SK-N-SH (cell line): ENCODE measurements at regions not wholly inside any gene's neighbourhood (a gene's known extent, or its start where the extent isn't known, plus 50 kb on each side); places are given as distances from the start of the nearest gene placed in this dataset.
"Not testable (repeated sequence)": the region's sequence is repeated elsewhere in the genome, so short reads cannot be mapped to it uniquely, and the experiment has no call there.

ENCODE experiments used
- CTCF ChIA-PET: fragments of 300-600, 350-600 bp; formaldehyde crosslinking; extraction: SDS; loops from one replicate; lab custom pipeline; 2021; lab: Yijun Ruan, JAX
- POLR2A ChIA-PET: fragments of 350-600 bp; sonication (Branson Sonifier 250); formaldehyde crosslinking; extraction: SDS; loops from one replicate; lab custom pipeline; 2020; ENCODE audit warnings: antibody characterized with exemption, inconsistent platforms; lab: Yijun Ruan, JAX
- DNase-seq: peaks from one replicate; pipeline ENCODE4 v3.0.0; 2012
- H2AFZ ChIP-seq: fragments of 200-600 bp; sonication (generic); 2 replicates; pipeline ENCODE4 v1.8.1; 2016; ENCODE audit warnings: antibody characterized with exemption, mild to moderate bottlenecking, low read depth
- H3F3A ChIP-seq: fragments of 200-600 bp; sonication (generic); replicated peaks from 2 replicates; pipeline ENCODE3; 2016; ENCODE audit warnings: antibody characterized with exemption, mild to moderate bottlenecking; ENCODE audit not compliant: insufficient read depth
- H3K27ac ChIP-seq, 2 experiments: fragments of 200-500 bp in 1 of 2; fragments of 200-600 bp in 1 of 2; sonication (Bioruptor generic) in 1 of 2; sonication (generic), shearing (Covaris generic) in 1 of 2; 2 replicates each; pipeline versions ENCODE4 v1.5.1 to v1.6.1; 2014 to 2016; ENCODE audit warnings: low read depth in 2 of 2, inconsistent platforms in 1 of 2, low read length in 1 of 2, mild to moderate bottlenecking in 1 of 2, mixed read lengths in 1 of 2
- H3K27me3 ChIP-seq: fragments of 200-600 bp; sonication (generic), shearing (Covaris generic); 2 replicates; pipeline ENCODE4 v1.6.1; 2016; ENCODE audit warnings: mixed run types; ENCODE audit not compliant: insufficient read depth
- H3K36me3 ChIP-seq, 2 experiments: fragments of 200-500 bp in 1 of 2; fragments of 200-600 bp in 1 of 2; sonication (Bioruptor generic) in 1 of 2; sonication (generic) in 1 of 2; replicated peaks in 1 of 2; 2 replicates each; pipeline versions ENCODE3 to v1.5.1; 2014 to 2016; ENCODE audit warnings: low read length in 1 of 2, mild to moderate bottlenecking in 1 of 2; ENCODE audit not compliant: insufficient read depth in 2 of 2, control insufficient read depth in 1 of 2
- H3K4me1 ChIP-seq, 2 experiments: fragments of 200-500 bp in 1 of 2; fragments of 200-600 bp in 1 of 2; sonication (Bioruptor generic) in 1 of 2; sonication (generic), shearing (Covaris generic) in 1 of 2; 2 replicates each; pipeline versions ENCODE4 v1.5.1 to v1.6.1; 2014 to 2016; ENCODE audit warnings: low read depth in 1 of 2, low read length in 1 of 2, mixed run types in 1 of 2; ENCODE audit not compliant: insufficient read depth in 2 of 2, control insufficient read depth in 1 of 2
- H3K4me2 ChIP-seq: fragments of 200-600 bp; sonication (generic), shearing (Covaris generic); 2 replicates; pipeline ENCODE4 v1.6.1; 2017; ENCODE audit warnings: mixed run types
- H3K4me3 ChIP-seq, 2 experiments: fragments of 200-500 bp in 1 of 2; fragments of 200-600 bp in 1 of 2; sonication (Bioruptor generic) in 1 of 2; sonication (generic), shearing (Covaris generic) in 1 of 2; 2 replicates each; pipeline versions ENCODE4 v1.5.1 to v1.8.1; 2014 to 2016; ENCODE audit warnings: low read depth in 2 of 2, inconsistent platforms in 1 of 2, low read length in 1 of 2, mild to moderate bottlenecking in 1 of 2, mixed read lengths in 1 of 2, moderate library complexity in 1 of 2
- H3K79me2 ChIP-seq: fragments of 200-600 bp; sonication (generic); 2 replicates; pipeline ENCODE4 v1.8.1; 2017; ENCODE audit warnings: mild to moderate bottlenecking; ENCODE audit not compliant: insufficient read depth
- H3K9ac ChIP-seq: fragments of 200-600 bp; sonication (generic); 2 replicates; pipeline ENCODE4 v1.6.1; 2017; ENCODE audit warnings: mixed run types
- H3K9me2 ChIP-seq: fragments of 200-600 bp; sonication (generic); 2 replicates; pipeline ENCODE4 v1.6.1; 2017; ENCODE audit warnings: mixed run types
- H3K9me3 ChIP-seq: fragments of 200-600 bp; sonication (generic); 2 replicates; pipeline ENCODE4 v1.6.1; 2017; ENCODE audit warnings: mixed run types, mild to moderate bottlenecking, moderate library complexity
- H4K20me1 ChIP-seq: fragments of 200-600 bp; sonication (generic); 2 replicates; pipeline ENCODE4 v1.6.1; 2017; ENCODE audit warnings: mild to moderate bottlenecking, mixed run types; ENCODE audit not compliant: insufficient read depth
- RAD21 ChIP-seq: IDR thresholded peaks from 2 replicates; pipeline ENCODE4 v1.6.1; 2012; ENCODE audit warnings: mild to moderate bottlenecking, low read length
- WGBS: methylation state at CpG from one replicate; pipeline ENCODE4 v1.1.6; 2017; ENCODE audit warnings: low lambda C conversion rate; 5-methylcytosine and 5-hydroxymethylcytosine counted together
- TF ChIP-seq, protein P1 (sequence below): fragments of 200-600 bp; sonication (generic); IDR thresholded peaks from 2 replicates; pipeline ENCODE4 v1.6.1; 2017; ENCODE audit warnings: antibody characterized with exemption, mild to moderate bottlenecking, moderate library complexity

- WGBS, result 0% methylated on average over 4 of the region's 4 CpGs
- H3K4me3 ChIP-seq, H3K27ac ChIP-seq, POLR2A ChIA-PET, H2AFZ ChIP-seq, H3K36me3 ChIP-seq, H3K79me2 ChIP-seq, H3K27me3 ChIP-seq, H3K9me2 ChIP-seq, DNase-seq, CTCF ChIA-PET, H3K9me3 ChIP-seq, H3F3A ChIP-seq, H3K9ac ChIP-seq, H4K20me1 ChIP-seq, H3K4me1 ChIP-seq, H3K4me2 ChIP-seq: not testable (repeated sequence)
- TF ChIP-seq, protein P1, sequence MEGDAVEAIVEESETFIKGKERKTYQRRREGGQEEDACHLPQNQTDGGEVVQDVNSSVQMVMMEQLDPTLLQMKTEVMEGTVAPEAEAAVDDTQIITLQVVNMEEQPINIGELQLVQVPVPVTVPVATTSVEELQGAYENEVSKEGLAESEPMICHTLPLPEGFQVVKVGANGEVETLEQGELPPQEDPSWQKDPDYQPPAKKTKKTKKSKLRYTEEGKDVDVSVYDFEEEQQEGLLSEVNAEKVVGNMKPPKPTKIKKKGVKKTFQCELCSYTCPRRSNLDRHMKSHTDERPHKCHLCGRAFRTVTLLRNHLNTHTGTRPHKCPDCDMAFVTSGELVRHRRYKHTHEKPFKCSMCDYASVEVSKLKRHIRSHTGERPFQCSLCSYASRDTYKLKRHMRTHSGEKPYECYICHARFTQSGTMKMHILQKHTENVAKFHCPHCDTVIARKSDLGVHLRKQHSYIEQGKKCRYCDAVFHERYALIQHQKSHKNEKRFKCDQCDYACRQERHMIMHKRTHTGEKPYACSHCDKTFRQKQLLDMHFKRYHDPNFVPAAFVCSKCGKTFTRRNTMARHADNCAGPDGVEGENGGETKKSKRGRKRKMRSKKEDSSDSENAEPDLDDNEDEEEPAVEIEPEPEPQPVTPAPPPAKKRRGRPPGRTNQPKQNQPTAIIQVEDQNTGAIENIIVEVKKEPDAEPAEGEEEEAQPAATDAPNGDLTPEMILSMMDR, result peak; percentile 53
- 0 out of 2 replicates have a peak, but pooled peaks have one; percentile 5 for TF ChIP-seq RAD21
These were observed 280.1 kb downstream of the ANKRD30B start for GRCh38 chr18:15028037-15028436.

- 2% methylated on average over 5 of the region's 12 CpGs for WGBS
- H3K4me1 ChIP-seq, result not testable (repeated sequence)
These were observed 312.4 kb downstream of the ANKRD30B start for GRCh38 chr18:15060279-15060880.

DNA sequence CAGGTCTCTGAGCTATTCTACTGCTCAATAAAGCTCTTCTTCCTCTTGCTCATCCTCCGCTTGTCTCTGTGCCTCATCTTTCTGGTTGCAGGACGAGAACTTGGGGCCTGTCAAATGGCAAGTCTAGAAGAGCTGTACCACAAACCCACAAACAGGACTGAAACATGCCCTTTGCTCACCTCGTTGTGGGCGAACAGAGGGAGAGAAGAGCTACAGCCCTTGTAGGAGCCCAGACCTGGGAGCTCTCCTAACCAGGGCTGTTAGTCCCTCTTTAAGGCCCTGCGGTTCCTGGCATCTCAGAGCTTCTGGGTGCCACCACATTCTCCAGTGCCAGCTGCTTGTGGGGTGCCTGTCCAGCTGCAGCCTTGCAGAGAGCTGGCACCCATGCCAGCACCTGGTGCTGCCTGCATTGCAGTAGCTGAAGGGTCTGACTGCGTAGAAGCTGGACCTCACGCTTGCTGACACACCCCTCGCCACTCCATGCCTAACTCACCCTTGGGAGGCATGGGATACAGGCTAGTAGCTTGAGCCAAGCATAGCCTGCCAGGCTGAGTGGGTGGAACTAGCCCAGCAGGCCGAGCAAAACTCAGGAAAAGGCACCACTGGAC is 313.4 kb downstream of the ANKRD30B start:
- H3K4me1 ChIP-seq, H3K9me2 ChIP-seq, POLR2A ChIA-PET, H2AFZ ChIP-seq, H3K27ac ChIP-seq, H3K79me2 ChIP-seq, H3K27me3 ChIP-seq, H3K9ac ChIP-seq, H3K36me3 ChIP-seq, H4K20me1 ChIP-seq, H3F3A ChIP-seq, DNase-seq, H3K4me3 ChIP-seq, CTCF ChIA-PET, H3K4me2 ChIP-seq, H3K9me3 ChIP-seq: not testable (repeated sequence)
- WGBS, result 5% methylated on average over 3 of the region's 9 CpGs

More at GRCh38 chr18:15060279-15060880, 312.4 kb downstream of the ANKRD30B start:
- H3K79me2 ChIP-seq, H4K20me1 ChIP-seq, DNase-seq, H3K36me3 ChIP-seq, H3K27ac ChIP-seq, H3K9me2 ChIP-seq, POLR2A ChIA-PET, H2AFZ ChIP-seq, CTCF ChIA-PET, H3K27me3 ChIP-seq, H3F3A ChIP-seq, H3K9me3 ChIP-seq, H3K9ac ChIP-seq: not testable (repeated sequence)
- Histone ChIP-seq H3K4me3 (peak overlapping the region in 1 of 2 experiments; percentile 9; a peak in 1 of 4 replicates), H3K4me2 (0 out of 2 replicates have a peak overlapping the region, but pooled peaks have one; percentile 5)

GRCh38 chr18:15066434-15066833 is 318.5 kb downstream of the ANKRD30B start:
- H2AFZ ChIP-seq, H3K9me2 ChIP-seq, H3K9me3 ChIP-seq, DNase-seq, H3K27me3 ChIP-seq, POLR2A ChIA-PET, H3K9ac ChIP-seq, H3F3A ChIP-seq, H4K20me1 ChIP-seq, H3K4me1 ChIP-seq, CTCF ChIA-PET, H3K27ac ChIP-seq, H3K36me3 ChIP-seq, H3K4me3 ChIP-seq, H3K79me2 ChIP-seq, H3K4me2 ChIP-seq: not testable (repeated sequence)
- WGBS, result 2% methylated on average over 2 of the region's 2 CpGs

GRCh38 chr18:15071311-15071710 is 323.3 kb downstream of the ANKRD30B start:
- POLR2A ChIA-PET, H3K4me3 ChIP-seq, H3K79me2 ChIP-seq, H3K27ac ChIP-seq, H3K4me2 ChIP-seq, H3K4me1 ChIP-seq, H3K9me3 ChIP-seq, H3K27me3 ChIP-seq, H3K36me3 ChIP-seq, DNase-seq, H3K9ac ChIP-seq, CTCF ChIA-PET, H4K20me1 ChIP-seq, H3K9me2 ChIP-seq, H2AFZ ChIP-seq, H3F3A ChIP-seq: not testable (repeated sequence)
- 0% methylated on average over 2 of the region's 2 CpGs for WGBS
